ENCODE measurements at regions not wholly inside any gene's neighbourhood (a gene's known extent, or its start where the extent isn't known, plus 50 kb on each side); places are given as distances from the start of the nearest gene placed in this dataset.
"Not testable (repeated sequence)": the region's sequence is repeated elsewhere in the genome, so short reads cannot be mapped to it uniquely, and the experiment has no call there.

DNA sequence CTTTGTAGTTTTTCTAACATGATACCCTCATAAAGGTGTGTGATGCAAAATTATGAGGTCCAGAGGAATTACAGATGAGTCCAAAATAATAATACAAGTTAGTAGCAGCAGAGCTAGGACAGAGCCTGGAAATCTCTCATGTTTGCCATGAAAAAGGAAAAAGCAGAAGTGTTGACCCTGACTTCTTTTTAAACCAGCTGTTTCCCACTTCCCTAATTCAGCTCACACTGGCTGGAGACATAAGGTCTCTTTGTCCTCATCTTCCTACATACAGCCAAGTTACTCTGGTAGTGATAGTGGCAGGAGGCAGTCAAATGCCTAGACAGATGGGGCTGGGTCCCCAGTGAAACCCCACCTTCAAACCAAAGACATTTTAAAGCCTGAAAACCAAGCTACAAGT lies 269.2 kb downstream of the C7orf25 start:
- H3K4me3 Mint-ChIP-seq = no peak overlapping the region
- no peak for ATAC-seq
- H3K27ac Mint-ChIP-seq = no peak overlapping the region
- H3K27me3 Mint-ChIP-seq = no peaks in the 10 kb centered on the region
- H3K36me3 Mint-ChIP-seq = no peaks in the 10 kb centered on the region
- peaks cover 4% of the 10 kb centered on the region for H3K9me3 Mint-ChIP-seq
- H3K4me1 Mint-ChIP-seq = no peaks in the 10 kb centered on the region

DNA sequence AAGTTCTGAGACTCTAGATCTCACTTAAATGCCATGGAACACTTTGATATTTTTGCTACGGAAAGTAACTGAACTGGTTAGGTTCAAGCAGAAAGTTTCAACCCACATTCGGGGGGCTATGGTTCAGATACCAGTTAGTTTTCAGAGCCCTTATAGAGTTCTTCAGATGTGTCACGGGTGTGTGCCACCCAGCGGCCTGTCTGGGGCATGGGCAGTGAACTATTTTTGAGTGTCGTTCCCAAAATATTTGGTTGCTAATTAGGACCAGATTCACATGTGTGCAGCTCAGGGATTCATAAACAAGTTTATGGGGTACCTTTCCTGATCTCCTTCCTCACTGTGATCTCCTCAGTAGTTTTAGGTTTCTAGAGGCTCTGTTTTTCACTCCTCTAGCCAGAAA lies 271.9 kb downstream of the C7orf25 start:
- no peak overlapping the region for H3K27ac Mint-ChIP-seq
- no peaks in the 10 kb centered on the region for H3K4me1 Mint-ChIP-seq
- no peaks in the 10 kb centered on the region for H3K36me3 Mint-ChIP-seq
- no peak overlapping the region for H3K4me3 Mint-ChIP-seq
- no peaks in the 10 kb centered on the region for H3K27me3 Mint-ChIP-seq
- no peak for ATAC-seq
- H3K9me3 Mint-ChIP-seq = peaks cover 4% of the 10 kb centered on the region

DNA sequence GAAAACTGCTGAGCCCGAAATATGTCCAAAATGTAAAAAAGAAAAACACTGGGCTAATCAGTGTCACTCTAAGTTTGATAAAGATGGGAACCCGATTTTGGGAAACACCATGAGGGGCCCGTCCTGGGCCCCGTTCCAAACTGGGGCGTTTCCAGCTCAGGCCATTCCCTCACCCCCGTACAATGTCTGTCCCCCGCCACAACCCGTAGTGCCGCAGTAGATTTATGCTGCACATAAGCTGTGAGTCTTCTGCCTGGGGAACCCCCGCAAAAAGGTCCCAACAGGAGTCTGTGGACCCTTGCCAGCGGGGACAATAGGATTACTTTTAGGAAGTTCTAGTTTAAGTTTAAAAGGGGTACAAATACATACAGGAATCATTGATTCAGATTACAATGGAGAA lies 275.5 kb downstream of the C7orf25 start:
- H3K36me3 Mint-ChIP-seq, H3K9me3 Mint-ChIP-seq, ATAC-seq, H3K4me3 Mint-ChIP-seq, H3K27ac Mint-ChIP-seq, H3K4me1 Mint-ChIP-seq, H3K27me3 Mint-ChIP-seq: not testable (repeated sequence)

DNA sequence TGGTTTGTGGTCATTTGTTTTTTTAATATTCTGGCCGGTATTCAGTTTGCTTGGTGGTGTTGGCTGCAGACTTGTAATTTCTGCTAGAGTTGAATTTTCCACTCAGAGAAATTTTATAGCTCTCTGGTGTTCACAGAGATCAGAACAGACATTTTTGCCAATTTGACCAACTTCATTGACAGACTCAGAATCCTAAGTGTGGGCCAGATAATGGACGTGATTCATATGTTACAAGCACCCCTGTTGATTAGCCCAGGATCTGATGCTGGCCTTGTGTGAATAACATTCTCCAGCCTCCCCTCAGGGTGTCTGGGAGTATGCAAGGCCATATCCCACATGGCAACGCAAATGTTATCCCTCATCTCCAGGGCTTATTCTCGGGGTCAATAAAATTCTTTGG lies 283.8 kb downstream of the C7orf25 start:
- Mint-ChIP-seq H3K9me3 (peaks cover 7% of the 10 kb centered on the region), H3K27ac (no peak overlapping the region), H3K36me3 (no peaks in the 10 kb centered on the region), H3K4me1 (no peaks in the 10 kb centered on the region), H3K4me3 (no peak overlapping the region), H3K27me3 (no peaks in the 10 kb centered on the region)
- ATAC-seq = no peak

DNA sequence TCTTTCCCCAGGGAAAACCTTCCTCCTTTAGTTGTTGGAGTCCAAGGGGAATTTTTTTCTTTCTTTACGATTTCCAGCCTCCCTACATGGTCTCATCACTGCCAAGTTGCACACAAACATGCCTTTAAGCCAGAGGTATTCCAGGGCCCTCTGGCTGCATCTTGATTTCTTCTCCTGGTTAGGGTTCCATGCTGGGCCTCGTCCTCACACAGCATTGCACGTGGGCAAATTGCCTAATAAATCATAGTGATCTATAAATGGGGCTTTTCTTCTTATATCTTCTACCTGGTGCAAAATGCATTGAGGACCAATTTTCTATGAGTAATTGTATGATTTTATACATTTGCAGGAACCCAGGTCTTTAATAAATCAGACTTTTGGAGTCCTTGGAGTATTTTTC lies 284.2 kb downstream of the C7orf25 start:
- ATAC-seq = no peak
- no peaks in the 10 kb centered on the region for H3K36me3 Mint-ChIP-seq
- H3K27me3 Mint-ChIP-seq = no peaks in the 10 kb centered on the region
- H3K27ac Mint-ChIP-seq = no peak overlapping the region
- peaks cover 7% of the 10 kb centered on the region for H3K9me3 Mint-ChIP-seq
- H3K4me3 Mint-ChIP-seq = no peak overlapping the region
- no peaks in the 10 kb centered on the region for H3K4me1 Mint-ChIP-seq

DNA sequence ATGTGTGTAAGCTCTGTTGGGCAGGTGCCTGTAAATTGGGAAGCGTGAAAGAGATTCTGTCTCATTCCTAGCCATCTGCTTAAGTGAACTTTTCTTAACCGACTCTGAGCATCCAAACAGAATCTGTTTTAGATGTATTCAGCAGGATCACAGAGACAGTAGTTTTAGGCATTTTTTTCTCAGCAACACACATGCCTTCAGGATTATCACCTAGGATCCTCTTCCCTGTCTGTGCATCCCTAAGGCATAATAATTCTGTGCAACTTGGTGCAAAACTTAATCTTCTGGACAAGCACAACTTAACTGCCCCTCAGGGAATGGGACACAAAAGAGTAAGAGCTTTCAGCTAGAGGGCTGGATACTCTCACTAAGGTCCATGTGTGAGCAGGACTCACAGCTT lies 284.8 kb downstream of the C7orf25 start:
- no peak for ATAC-seq
- Mint-ChIP-seq H3K4me3 (no peak overlapping the region), H3K27me3 (no peaks in the 10 kb centered on the region), H3K27ac (no peak overlapping the region), H3K4me1 (no peaks in the 10 kb centered on the region), H3K9me3 (peaks cover 7% of the 10 kb centered on the region), H3K36me3 (no peaks in the 10 kb centered on the region)

DNA sequence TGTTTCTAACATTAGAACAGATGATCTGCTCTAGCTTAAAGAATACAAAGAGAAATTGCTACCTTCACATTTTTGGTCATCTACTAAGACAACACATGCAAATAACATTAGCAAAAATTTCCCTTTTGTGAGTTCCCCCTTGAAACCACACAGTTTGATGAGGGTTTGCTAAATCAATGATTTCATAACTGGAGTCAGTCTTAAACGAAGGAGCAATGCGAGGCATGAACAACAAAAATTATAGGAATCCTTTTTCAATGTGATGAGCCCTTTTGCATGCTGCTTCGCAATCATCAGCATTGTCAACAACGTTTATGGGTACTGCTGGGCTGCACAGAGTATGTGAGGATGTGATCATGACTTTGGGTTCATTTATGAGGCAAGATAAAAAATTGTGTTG lies 286.4 kb downstream of the C7orf25 start:
- no peak for ATAC-seq
- H3K27me3 Mint-ChIP-seq = no peaks in the 10 kb centered on the region
- H3K4me1 Mint-ChIP-seq = no peaks in the 10 kb centered on the region
- no peak overlapping the region for H3K27ac Mint-ChIP-seq
- H3K9me3 Mint-ChIP-seq = peaks cover 7% of the 10 kb centered on the region
- no peak overlapping the region for H3K4me3 Mint-ChIP-seq
- H3K36me3 Mint-ChIP-seq = no peaks in the 10 kb centered on the region

DNA sequence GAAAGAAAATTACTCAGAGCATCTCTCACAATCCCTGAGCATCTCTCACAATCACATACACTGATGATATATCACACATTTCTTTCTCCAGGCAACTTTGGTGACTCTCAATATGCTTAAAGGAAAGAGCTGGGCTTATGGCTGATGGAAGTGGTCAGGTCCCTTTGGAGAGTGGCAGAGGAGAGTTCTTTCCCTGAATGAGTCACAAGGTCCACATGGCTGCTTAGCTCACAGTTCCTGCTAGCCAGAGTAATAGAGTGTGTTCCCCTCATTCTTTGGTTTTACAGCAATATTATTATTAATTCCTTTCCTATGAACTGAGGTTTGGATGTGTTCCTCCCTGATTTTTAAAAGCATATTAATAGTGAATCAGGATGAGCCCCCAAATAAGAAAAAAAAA lies 287.4 kb downstream of the C7orf25 start:
- ATAC-seq = no peak
- H3K4me1 Mint-ChIP-seq = no peaks in the 10 kb centered on the region
- H3K36me3 Mint-ChIP-seq = no peaks in the 10 kb centered on the region
- no peak overlapping the region for H3K4me3 Mint-ChIP-seq
- H3K27ac Mint-ChIP-seq = no peak overlapping the region
- peaks cover 7% of the 10 kb centered on the region for H3K9me3 Mint-ChIP-seq
- H3K27me3 Mint-ChIP-seq = no peaks in the 10 kb centered on the region

DNA sequence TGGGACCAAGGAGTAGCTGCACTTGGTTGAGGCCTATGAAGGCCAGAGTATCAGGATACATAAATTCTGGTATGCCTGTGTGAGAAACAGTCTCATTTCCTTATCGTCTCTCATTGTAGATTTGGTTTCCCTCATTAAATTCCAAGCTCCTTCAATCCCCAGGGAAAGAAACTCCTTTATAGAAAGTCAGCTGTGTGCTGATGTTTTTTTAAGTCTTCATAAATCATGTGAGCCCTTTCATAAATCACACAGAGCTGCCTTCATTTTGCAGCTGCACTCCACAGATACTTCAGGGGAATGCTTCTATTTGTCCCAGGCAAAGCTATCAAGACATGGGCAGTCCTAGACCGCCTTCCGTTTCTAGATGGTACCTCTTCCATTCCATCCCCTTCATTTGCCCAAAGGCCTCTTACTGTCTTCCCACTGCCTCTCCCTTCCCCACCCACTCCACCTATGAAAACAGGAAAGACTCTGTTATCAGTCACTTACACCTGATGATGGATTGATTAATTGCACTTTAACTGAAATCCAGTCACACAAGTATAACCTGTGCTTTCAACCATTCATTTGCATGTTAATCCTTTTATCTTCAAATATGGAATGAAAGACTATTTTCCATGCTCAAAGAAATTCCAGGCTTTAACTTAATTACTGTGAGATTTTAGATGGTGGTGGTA lies 290.2 kb downstream of the C7orf25 start:
- Mint-ChIP-seq H3K9me3 (peaks cover 7% of the 10 kb centered on the region), H3K27ac (no peak overlapping the region), H3K4me3 (no peak overlapping the region), H3K4me1 (no peaks in the 10 kb centered on the region), H3K36me3 (no peaks in the 10 kb centered on the region), H3K27me3 (peaks cover 2% of the 10 kb centered on the region)
- ATAC-seq = no peak

DNA sequence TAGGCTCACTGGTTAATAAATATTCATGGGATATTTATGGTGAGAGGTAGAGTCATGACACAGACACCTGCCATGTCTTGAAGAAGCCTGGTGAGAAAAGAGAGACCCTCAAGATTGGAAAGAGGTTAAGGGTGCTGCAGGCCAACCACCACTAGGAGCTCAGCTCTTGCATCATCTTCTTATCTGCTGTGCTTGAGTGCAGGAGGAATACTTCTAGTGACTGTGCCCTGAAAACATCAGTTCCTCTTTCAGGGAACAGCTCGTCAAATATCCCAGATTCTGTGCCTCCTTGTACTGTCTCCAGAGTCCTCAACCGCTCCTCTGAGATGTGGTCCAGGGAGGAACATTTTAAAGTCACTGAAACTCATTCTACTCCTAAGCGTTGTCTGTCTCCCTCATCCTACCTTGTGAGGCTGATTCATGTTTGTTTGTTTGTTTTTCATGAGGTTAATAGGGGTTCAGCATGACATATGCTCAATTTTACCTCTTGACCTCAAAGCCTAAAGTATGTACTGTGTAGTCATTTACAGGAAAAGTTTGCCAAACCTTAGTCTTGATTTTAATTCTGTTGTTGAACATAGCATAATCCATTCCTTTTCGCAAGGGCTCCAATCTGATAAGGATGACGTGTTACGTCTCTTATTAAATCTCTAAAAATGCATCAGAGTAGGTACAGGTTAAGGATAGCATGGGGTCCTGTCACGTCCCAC lies 293.1 kb downstream of the C7orf25 start:
- no peak for ATAC-seq
- no peak overlapping the region for H3K4me3 Mint-ChIP-seq
- H3K4me1 Mint-ChIP-seq = no peaks in the 10 kb centered on the region
- H3K36me3 Mint-ChIP-seq = no peaks in the 10 kb centered on the region
- peaks cover 2% of the 10 kb centered on the region for H3K9me3 Mint-ChIP-seq
- H3K27me3 Mint-ChIP-seq = peaks cover 9% of the 10 kb centered on the region
- H3K27ac Mint-ChIP-seq = no peak overlapping the region

DNA sequence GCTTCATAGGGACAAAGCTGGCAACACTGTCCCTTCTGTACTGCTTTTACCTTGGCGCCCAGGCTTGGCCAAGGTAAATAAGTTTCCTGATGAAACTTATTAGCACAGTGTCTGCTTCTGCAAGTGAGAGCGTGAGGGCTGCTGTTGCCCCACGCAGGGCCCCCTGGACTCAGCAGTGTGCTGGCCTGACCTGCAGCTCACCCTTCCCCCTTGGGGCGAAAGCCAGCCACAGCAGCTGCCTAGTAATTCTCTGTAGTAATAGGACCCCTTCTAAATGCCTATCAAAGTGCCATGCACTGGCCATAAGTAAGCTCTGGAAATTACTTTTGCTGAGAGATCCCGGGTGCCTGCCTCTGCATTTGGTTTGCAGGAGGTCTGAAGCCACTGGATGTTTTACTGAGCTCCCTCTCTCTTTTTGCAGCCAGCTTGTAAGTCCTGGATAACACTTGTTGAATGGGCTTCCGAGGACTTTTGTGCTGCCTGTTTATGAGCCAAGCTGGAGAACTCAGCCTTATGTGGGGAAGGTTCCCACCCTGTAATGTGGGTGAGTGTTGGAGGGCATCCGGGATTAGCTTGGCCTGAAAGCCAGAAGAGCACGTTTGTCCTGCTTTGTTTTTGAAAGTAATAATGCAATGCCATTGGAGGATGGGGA lies 293.9 kb downstream of the C7orf25 start:
- no peaks in the 10 kb centered on the region for H3K4me1 Mint-ChIP-seq
- no peak overlapping the region for H3K27ac Mint-ChIP-seq
- peaks cover 9% of the 10 kb centered on the region for H3K27me3 Mint-ChIP-seq
- no peaks in the 10 kb centered on the region for H3K9me3 Mint-ChIP-seq
- no peaks in the 10 kb centered on the region for H3K36me3 Mint-ChIP-seq
- no peak overlapping the region for H3K4me3 Mint-ChIP-seq
- ATAC-seq = no peak

DNA sequence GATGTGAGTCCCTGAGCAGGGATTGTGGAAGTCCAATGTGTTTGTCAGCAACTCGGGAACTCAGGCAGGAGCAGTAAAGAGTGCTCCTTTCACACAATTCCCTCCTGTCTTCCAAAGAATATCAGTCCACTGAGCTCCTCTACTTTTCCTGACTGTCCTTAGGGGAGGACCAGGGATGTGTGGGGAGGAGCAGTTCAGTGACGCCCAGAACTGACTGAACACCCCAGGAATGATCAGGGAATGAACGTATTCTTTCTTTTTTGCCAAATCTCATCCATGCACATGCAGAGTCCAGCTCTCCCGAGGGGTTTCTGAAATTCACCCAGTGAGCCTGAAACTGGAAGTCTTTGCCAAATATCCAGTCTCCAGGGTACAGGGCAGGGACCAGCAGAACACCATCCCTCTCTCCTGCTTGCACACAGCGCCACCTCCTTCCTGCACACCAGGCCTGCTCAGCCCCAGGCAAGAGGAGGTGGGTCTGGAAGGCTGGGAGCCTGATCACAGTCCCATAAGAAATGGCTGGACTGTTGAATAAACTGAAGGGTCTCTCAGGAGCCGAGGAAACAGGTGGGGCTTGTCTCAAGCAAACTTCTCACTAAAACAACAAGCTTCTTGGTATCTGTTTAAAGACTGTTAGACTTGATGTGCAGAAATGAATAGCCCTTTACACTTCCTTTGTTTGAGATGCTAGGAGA lies 294.7 kb downstream of the C7orf25 start:
- no peak overlapping the region for H3K4me3 Mint-ChIP-seq
- no peaks in the 10 kb centered on the region for H3K36me3 Mint-ChIP-seq
- peaks cover 9% of the 10 kb centered on the region for H3K27me3 Mint-ChIP-seq
- H3K27ac Mint-ChIP-seq = no peak overlapping the region
- no peak for ATAC-seq
- H3K9me3 Mint-ChIP-seq = no peaks in the 10 kb centered on the region
- no peaks in the 10 kb centered on the region for H3K4me1 Mint-ChIP-seq

DNA sequence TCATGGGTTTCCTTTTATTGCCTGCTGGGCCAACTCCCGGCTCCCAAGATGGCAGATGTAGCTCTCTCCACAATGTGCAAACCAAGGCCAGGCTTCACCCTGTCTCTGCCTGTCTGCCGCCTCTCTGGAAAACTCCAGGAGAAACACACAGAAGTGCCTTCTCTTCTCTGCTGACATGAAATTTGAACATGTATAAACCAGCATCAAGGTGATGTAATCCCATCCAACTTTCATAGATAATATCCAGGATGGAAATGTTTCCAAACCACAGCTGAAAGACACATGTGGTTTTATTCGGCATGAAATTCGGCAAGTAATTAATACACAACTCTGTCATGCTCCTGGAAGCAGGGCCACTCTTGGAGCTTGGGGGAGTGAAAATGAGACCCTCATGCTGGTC lies 297.2 kb downstream of the C7orf25 start:
- no peak for ATAC-seq
- no peaks in the 10 kb centered on the region for H3K36me3 Mint-ChIP-seq
- no peak overlapping the region for H3K4me3 Mint-ChIP-seq
- H3K9me3 Mint-ChIP-seq = no peaks in the 10 kb centered on the region
- no peaks in the 10 kb centered on the region for H3K4me1 Mint-ChIP-seq
- H3K27me3 Mint-ChIP-seq = peaks cover 9% of the 10 kb centered on the region
- no peak overlapping the region for H3K27ac Mint-ChIP-seq

DNA sequence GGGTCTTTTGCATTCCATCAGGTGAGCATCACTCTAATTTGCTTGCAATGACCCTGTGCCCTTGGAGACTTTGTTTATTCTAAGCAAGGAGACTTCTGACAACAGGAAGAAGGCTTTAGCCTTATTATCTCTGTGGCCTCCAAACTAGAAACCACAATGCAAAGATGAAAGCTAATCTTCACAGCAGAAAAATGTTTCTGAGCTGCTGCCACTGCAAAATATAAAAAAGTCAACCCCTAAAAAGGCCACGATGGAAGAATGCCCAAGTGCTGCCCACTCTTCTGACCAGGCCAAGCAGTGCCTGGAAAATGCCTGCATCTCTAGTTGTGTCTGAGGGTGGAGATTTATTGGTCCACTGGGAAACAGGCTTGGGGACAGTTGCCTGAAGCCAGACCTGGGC lies 299.9 kb downstream of the C7orf25 start:
- Mint-ChIP-seq H3K4me1 (no peaks in the 10 kb centered on the region), H3K4me3 (no peak overlapping the region), H3K27me3 (peaks cover 9% of the 10 kb centered on the region), H3K9me3 (no peaks in the 10 kb centered on the region), H3K27ac (no peak overlapping the region), H3K36me3 (no peaks in the 10 kb centered on the region)
- ATAC-seq = no peak

DNA sequence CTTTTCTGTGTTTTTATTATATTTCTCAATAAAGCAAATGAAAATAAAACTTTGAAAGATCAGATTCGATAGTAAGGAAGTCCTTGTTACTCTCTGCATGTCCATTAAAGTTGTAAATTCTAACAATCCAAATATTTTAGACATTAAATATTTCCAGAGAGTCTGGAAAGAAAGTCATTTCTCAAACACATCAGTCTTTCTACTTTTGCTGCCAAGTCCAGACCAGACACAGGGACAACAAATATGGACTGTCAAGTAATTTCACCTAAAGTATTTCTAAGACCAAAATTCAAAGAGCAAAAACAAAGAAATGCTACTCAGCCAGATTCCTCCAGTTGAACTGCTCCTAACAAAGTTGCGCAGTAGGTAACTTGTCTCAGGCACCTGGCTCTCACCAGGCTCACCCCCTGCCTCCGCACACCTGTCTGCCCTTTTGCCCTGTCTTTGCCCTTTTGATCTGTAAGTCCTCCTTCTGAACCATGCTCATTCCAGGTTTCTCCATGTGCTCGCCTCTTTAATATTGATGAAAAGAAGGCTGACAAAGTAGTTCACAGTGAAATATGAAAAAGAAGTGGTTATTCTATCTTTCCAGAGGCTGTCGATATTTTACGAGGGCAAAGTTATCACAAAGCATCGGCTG lies 300.5 kb downstream of the C7orf25 start:
- ATAC-seq = no peak
- H3K9me3 Mint-ChIP-seq = no peaks in the 10 kb centered on the region
- no peak overlapping the region for H3K4me3 Mint-ChIP-seq
- no peak overlapping the region for H3K27ac Mint-ChIP-seq
- no peaks in the 10 kb centered on the region for H3K4me1 Mint-ChIP-seq
- peaks cover 3% of the 10 kb centered on the region for H3K27me3 Mint-ChIP-seq
- H3K36me3 Mint-ChIP-seq = no peaks in the 10 kb centered on the region
